Activated naive CD4-positive, alpha-beta T cell treated with anti-CD3 and anti-CD28 coated beads, Interleukin-2, amount 50 U/mL, for 24 hours (primary cell): ENCODE measurements at regions not wholly inside any gene's neighbourhood (a gene's known extent, or its start where the extent isn't known, plus 50 kb on each side); places are given as distances from the start of the nearest gene placed in this dataset.

Source experiments
- H3K27ac Mint-ChIP-seq: one replicate; pipeline ENCODE4 v1.8.0; 2021; ENCODE audit warnings: mild to moderate bottlenecking, mixed read lengths
- H3K27me3 Mint-ChIP-seq: one replicate; pipeline ENCODE4 v1.8.0; 2021; ENCODE audit warnings: mixed read lengths
- H3K36me3 Mint-ChIP-seq: one replicate; pipeline ENCODE4 v1.8.0; 2021; ENCODE audit warnings: mixed read lengths
- H3K4me1 Mint-ChIP-seq: one replicate; pipeline ENCODE4 v1.8.0; 2021; ENCODE audit warnings: mixed read lengths
- H3K4me3 Mint-ChIP-seq: one replicate; pipeline ENCODE4 v1.8.0; 2021; ENCODE audit warnings: mild to moderate bottlenecking, mixed read lengths
- H3K9me3 Mint-ChIP-seq: one replicate; pipeline ENCODE4 v1.8.0; 2021; ENCODE audit warnings: mixed read lengths

GRCh38 chr10:88168171-88169036 is 305.0 kb downstream of the PTEN start:
- H3K9me3 Mint-ChIP-seq, result peaks cover 14% of the 10 kb centered on the region
- H3K27me3 Mint-ChIP-seq, result no peaks in the 10 kb centered on the region
- no peak overlapping the region for H3K4me3 Mint-ChIP-seq
- no peak overlapping the region for H3K27ac Mint-ChIP-seq
- H3K4me1 Mint-ChIP-seq, result peaks cover 29% of the 10 kb centered on the region
- peaks cover 3% of the 10 kb centered on the region for H3K36me3 Mint-ChIP-seq

GRCh38 chr10:88169037-88169319 is 305.6 kb downstream of the PTEN start:
- Mint-ChIP-seq H3K27me3 (no peaks in the 10 kb centered on the region), H3K36me3 (peaks cover 3% of the 10 kb centered on the region), H3K4me1 (peaks cover 29% of the 10 kb centered on the region), H3K9me3 (peaks cover 14% of the 10 kb centered on the region), H3K27ac (no peak overlapping the region), H3K4me3 (no peak overlapping the region)

- H3K36me3 Mint-ChIP-seq, result peaks cover 7% of the 10 kb centered on the region
- no peaks in the 10 kb centered on the region for H3K27me3 Mint-ChIP-seq
- peaks cover 29% of the 10 kb centered on the region for H3K4me1 Mint-ChIP-seq
- no peak overlapping the region for H3K4me3 Mint-ChIP-seq
- peaks cover 22% of the 10 kb centered on the region for H3K9me3 Mint-ChIP-seq
- no peak overlapping the region for H3K27ac Mint-ChIP-seq
Measured at GRCh38 chr10:88170628-88171027, 307.2 kb downstream of the PTEN start.

- H3K9me3 Mint-ChIP-seq, result peaks cover 30% of the 10 kb centered on the region
Measured at GRCh38 chr10:88172159-88172558, 308.7 kb downstream of the PTEN start.

GRCh38 chr10:88174391-88174790 is 311.0 kb downstream of the PTEN start:
- Mint-ChIP-seq H3K27me3 (no peaks in the 10 kb centered on the region), H3K9me3 (peaks cover 34% of the 10 kb centered on the region), H3K4me1 (peaks cover 21% of the 10 kb centered on the region), H3K27ac (no peak overlapping the region), H3K4me3 (no peak overlapping the region), H3K36me3 (peaks cover 6% of the 10 kb centered on the region)

More at GRCh38 chr10:88172159-88172558, 308.7 kb downstream of the PTEN start:
- Mint-ChIP-seq H3K4me1 (peaks cover 26% of the 10 kb centered on the region), H3K4me3 (no peak overlapping the region), H3K36me3 (peaks cover 7% of the 10 kb centered on the region), H3K27ac (peak overlapping the region; percentile 21), H3K27me3 (no peaks in the 10 kb centered on the region)

GRCh38 chr10:88178758-88179157 is 315.3 kb downstream of the PTEN start:
- Mint-ChIP-seq H3K27ac (no peak overlapping the region), H3K4me3 (no peak overlapping the region), H3K27me3 (no peaks in the 10 kb centered on the region), H3K4me1 (no peaks in the 10 kb centered on the region), H3K9me3 (peaks cover 36% of the 10 kb centered on the region), H3K36me3 (peaks cover 6% of the 10 kb centered on the region)

GRCh38 chr10:88179831-88180230 is 316.4 kb downstream of the PTEN start:
- H3K4me1 Mint-ChIP-seq, result no peaks in the 10 kb centered on the region
- H3K36me3 Mint-ChIP-seq, result peaks cover 6% of the 10 kb centered on the region
- H3K27ac Mint-ChIP-seq, result no peak overlapping the region
- peaks cover 34% of the 10 kb centered on the region for H3K9me3 Mint-ChIP-seq
- H3K4me3 Mint-ChIP-seq, result no peak overlapping the region
- no peaks in the 10 kb centered on the region for H3K27me3 Mint-ChIP-seq

- Mint-ChIP-seq H3K27ac (no peak overlapping the region), H3K27me3 (no peaks in the 10 kb centered on the region), H3K4me1 (no peaks in the 10 kb centered on the region), H3K9me3 (peaks cover 18% of the 10 kb centered on the region), H3K4me3 (no peak overlapping the region), H3K36me3 (peaks cover 2% of the 10 kb centered on the region)
Measured at GRCh38 chr10:88181902-88182600, 318.6 kb downstream of the PTEN start.

GRCh38 chr10:88182601-88182930 is 319.1 kb downstream of the PTEN start:
- no peak overlapping the region for H3K4me3 Mint-ChIP-seq
- peaks cover 2% of the 10 kb centered on the region for H3K36me3 Mint-ChIP-seq
- no peak overlapping the region for H3K27ac Mint-ChIP-seq
- peaks cover 13% of the 10 kb centered on the region for H3K9me3 Mint-ChIP-seq
- H3K27me3 Mint-ChIP-seq, result no peaks in the 10 kb centered on the region
- no peaks in the 10 kb centered on the region for H3K4me1 Mint-ChIP-seq

GRCh38 chr10:88184543-88185297 is 321.3 kb downstream of the PTEN start:
- Mint-ChIP-seq H3K9me3 (peaks cover 4% of the 10 kb centered on the region), H3K36me3 (no peaks in the 10 kb centered on the region), H3K27me3 (no peaks in the 10 kb centered on the region), H3K27ac (no peak overlapping the region), H3K4me3 (no peak overlapping the region), H3K4me1 (no peaks in the 10 kb centered on the region)

GRCh38 chr10:88185830-88186229 is 322.4 kb downstream of the PTEN start:
- H3K4me3 Mint-ChIP-seq, result no peak overlapping the region
- peaks cover 4% of the 10 kb centered on the region for H3K9me3 Mint-ChIP-seq
- no peak overlapping the region for H3K27ac Mint-ChIP-seq
- H3K27me3 Mint-ChIP-seq, result no peaks in the 10 kb centered on the region
- peaks cover 3% of the 10 kb centered on the region for H3K4me1 Mint-ChIP-seq
- H3K36me3 Mint-ChIP-seq, result no peaks in the 10 kb centered on the region

- no peak overlapping the region for H3K4me3 Mint-ChIP-seq
- H3K27ac Mint-ChIP-seq, result no peak overlapping the region
- peaks cover 6% of the 10 kb centered on the region for H3K4me1 Mint-ChIP-seq
- no peaks in the 10 kb centered on the region for H3K36me3 Mint-ChIP-seq
- no peaks in the 10 kb centered on the region for H3K27me3 Mint-ChIP-seq
- peaks cover 4% of the 10 kb centered on the region for H3K9me3 Mint-ChIP-seq
Measured at GRCh38 chr10:88186335-88186734, 322.9 kb downstream of the PTEN start.

GRCh38 chr10:88187472-88187871 is 324.0 kb downstream of the PTEN start:
- H3K4me1 Mint-ChIP-seq, result peaks cover 18% of the 10 kb centered on the region
- H3K9me3 Mint-ChIP-seq, result peaks cover 4% of the 10 kb centered on the region
- H3K27me3 Mint-ChIP-seq, result no peaks in the 10 kb centered on the region
- no peaks in the 10 kb centered on the region for H3K36me3 Mint-ChIP-seq
- H3K27ac Mint-ChIP-seq, result no peak overlapping the region
- no peak overlapping the region for H3K4me3 Mint-ChIP-seq

- Mint-ChIP-seq H3K36me3 (no peaks in the 10 kb centered on the region), H3K27ac (no peak overlapping the region)
Measured at GRCh38 chr10:88190123-88190522, 326.7 kb downstream of the PTEN start.

GRCh38 chr10:88190540-88191235 is 327.3 kb downstream of the PTEN start:
- Mint-ChIP-seq H3K4me3 (no peak overlapping the region), H3K4me1 (peaks cover 50% of the 10 kb centered on the region), H3K9me3 (no peaks in the 10 kb centered on the region), H3K27me3 (no peaks in the 10 kb centered on the region), H3K36me3 (no peaks in the 10 kb centered on the region), H3K27ac (no peak overlapping the region)

More at GRCh38 chr10:88190123-88190522, 326.7 kb downstream of the PTEN start:
- Mint-ChIP-seq H3K4me1 (peaks cover 44% of the 10 kb centered on the region), H3K27me3 (no peaks in the 10 kb centered on the region), H3K4me3 (no peak overlapping the region), H3K9me3 (no peaks in the 10 kb centered on the region)
